Stimulated activated CD8-positive, alpha-beta memory T cell treated with anti-CD3 and anti-CD28 coated beads, Interleukin-2, amount 100 ng/mL, for 1 hour (primary cell): ENCODE measurements at regions not wholly inside any gene's neighbourhood (a gene's known extent, or its start where the extent isn't known, plus 50 kb on each side); places are given as distances from the start of the nearest gene placed in this dataset.

Experiments used
- DNase-seq, 2 donors: peaks; one replicate each; pipeline ENCODE4 v3.0.0-alpha.2; 2020; ENCODE audit warnings: low read depth in 2 of 2

DNA sequence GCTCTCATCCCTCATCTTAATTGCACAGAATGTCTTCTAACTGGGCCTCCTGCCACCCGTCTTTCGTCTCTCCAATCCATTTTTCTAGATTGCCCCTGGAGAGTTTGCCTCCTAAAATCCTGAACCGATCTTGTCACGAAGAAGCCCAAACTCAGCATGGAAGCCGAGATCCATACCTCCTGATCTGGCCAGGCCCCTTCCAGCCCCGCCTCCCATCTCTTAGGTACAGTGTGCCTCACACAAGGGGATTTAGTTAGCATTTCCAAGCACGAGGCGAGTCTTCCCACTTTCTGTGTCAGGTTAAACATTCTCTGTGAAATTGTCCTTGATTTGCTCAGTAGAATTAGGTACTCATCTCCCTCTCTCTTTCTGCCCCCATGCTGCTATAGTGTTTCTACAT, 80.0 kb upstream of the TENM3 start:
- DNase-seq, result no peak

- no peak for DNase-seq
Measured at GRCh38 chr4:182169572-182169971, 73.6 kb upstream of the TENM3 start.

DNA sequence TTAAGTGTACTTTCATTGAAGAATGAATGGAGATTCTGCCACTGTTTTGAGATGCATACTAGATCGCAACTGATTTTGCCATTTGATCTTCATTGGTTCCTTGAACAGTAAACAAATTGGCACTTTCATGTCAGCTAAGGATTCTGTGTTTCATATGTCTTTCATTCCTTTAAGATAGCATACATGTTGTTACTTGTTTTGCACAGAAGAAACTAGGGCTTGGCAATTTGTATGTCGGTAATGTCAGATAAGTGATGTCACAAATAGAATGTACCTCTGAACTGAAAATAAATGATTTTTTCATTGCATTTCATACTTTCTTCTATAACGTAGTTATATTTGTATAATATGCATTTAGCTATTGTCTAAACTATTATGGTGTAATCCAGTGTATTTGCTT, 73.2 kb upstream of the TENM3 start:
- no peak for DNase-seq

DNA sequence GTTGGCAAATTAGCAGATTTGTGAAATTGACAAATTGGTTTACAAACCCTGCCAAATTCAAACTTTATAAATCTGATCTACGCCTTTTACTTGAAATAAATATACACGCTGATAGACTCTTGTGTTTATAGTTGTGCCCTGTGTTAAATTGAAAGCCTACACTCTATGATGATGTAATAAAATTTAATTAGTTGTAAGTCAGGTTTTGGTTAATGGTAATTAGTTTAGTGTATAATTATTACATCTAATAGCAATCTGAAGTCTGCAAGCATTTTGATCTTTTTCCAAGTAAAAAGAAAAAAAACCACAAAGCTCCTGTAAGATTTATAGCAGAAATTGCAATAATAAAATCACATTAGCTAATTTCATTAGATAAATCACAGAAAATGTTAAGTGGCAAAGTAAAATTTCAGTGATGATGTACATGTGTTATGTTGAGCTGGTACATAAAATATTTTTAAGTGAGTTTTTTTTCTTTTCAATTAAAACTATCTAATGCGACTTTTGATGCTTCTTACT, 72.7 kb upstream of the TENM3 start:
- DNase-seq, result no peak

DNA sequence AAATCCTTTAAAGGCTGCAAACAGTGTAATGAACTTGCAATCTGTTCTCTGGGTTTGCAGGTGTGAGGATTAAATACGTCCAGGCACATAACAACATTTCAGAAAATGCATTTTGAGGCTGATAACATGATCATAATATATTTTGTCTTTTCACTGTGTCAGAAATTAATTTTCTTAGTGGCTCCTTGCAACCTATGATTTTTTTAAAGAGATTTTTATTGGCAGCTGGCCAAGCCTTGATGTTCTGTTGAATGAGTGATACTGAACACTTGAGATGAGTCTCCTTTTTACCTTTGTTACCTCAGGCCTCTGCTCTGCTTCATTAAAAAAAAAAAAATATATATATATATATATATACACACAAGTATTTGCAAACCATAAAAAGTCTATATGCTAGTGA, 68.2 kb upstream of the TENM3 start:
- DNase-seq, result no peak

DNA sequence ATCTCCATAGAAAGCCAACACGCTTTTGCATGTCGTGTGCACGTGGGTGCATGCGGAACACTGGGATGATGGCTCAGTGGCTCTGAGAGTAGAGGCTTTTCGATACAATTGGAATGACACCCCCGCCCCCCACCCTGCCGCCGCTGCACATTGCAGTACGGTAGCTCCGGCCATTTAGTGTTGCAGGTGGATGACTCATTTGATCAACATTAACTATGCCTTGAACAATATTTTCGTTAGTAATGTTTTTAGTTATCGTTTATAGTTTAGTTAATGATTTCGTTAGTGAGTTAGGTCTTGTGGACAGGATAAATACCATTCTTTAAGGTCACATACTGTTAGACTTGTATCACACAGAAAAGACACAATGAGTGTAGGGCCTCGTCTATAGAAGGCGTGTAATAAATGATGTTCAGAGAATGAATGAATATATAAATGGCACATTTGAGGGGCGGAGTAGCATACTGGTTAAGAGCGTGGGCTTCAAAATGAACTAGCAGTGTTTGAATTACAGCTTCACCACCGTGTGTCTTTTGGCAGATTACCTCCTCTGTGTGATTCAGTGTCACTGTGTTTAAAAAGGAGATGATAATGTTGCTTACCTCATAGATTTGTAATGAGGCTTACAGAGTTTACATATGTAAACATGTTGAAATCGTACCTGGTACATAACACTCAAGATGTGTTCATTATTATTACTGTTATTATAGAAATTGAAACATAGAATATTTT, 67.2 kb upstream of the TENM3 start:
- DNase-seq, result no peak

DNA sequence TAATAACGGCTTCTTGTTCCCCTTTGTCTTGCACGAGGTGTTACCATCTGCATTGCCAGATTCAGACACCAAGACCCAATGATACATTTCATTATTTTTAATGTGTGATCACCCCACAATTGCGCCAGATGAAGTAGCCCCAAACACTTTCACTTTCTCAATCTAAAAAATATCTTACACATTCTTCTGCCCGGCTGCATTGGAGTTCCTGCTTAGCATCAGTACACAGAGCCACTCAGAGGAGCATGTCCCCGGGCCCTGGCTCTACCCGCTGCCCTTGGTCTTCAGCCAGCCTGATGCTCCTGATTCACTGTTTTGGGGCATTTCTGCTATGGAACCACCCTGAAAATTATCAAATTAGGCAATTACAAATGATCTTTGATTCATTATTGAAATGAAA, 66.0 kb upstream of the TENM3 start:
- no peak for DNase-seq

- DNase-seq, result no peak
Measured at GRCh38 chr4:182179105-182179504, 64.1 kb upstream of the TENM3 start.

GRCh38 chr4:182179751-182180150, 63.5 kb upstream of the TENM3 start:
- no peak for DNase-seq

GRCh38 chr4:182185491-182185890, 57.7 kb upstream of the TENM3 start:
- DNase-seq, result no peak

- DNase-seq, result no peak
Measured at GRCh38 chr4:182187674-182188073, 55.5 kb upstream of the TENM3 start.

DNA sequence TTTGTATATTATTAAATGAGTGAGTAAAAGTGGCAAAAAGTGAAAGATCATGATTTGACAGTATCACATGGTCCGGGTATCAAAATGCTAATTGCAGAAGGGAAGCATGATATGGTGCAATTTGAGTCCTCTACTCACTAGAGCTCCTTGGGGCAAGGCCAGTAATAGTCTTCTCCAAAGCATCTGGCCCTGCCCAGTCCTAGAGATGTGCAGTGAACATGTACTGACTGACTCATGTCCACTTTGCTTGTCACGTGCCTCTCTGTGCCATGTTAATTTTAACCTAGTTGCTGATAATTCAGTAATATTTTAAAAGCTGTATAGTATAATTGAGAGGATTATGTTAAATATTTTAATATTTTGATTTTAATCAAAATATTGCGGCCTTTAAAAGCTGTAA, 54.6 kb upstream of the TENM3 start:
- no peak for DNase-seq

DNA sequence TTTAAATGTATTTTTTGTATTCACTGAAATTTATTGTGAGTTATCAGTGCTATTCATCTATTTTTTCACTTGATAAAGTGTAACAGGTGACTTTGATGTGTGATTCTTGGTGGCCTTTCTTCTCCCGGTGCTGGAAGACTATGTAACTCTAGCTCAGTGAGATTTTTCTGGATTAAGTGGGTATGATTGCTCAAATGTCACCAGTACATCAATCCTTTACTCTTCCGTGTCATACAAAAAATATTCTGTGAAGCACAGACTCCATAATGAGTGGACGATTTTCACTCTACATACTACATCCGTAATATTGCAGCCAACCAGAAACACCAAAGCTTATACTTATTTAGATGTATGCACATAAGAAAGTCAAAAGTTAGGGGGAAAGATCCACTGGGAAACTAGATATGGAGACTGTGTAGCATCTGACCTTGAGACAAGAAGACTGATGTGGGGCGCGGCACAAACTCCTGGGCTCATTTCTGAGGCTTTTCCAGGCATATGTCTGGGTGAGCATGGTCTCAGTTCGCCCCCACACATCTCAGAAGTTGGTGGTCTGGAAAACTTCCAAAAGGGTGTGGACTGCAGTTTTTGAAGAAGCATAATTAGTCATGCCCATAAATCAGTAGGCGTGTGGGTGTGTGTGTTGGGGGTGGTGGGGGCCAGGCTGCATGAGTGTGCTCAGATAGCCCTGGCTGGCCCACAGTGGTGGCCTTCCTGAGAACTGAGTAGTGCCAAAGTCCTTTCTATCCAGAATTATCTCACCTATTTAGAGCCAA, 53.9 kb upstream of the TENM3 start:
- no peak for DNase-seq

DNA sequence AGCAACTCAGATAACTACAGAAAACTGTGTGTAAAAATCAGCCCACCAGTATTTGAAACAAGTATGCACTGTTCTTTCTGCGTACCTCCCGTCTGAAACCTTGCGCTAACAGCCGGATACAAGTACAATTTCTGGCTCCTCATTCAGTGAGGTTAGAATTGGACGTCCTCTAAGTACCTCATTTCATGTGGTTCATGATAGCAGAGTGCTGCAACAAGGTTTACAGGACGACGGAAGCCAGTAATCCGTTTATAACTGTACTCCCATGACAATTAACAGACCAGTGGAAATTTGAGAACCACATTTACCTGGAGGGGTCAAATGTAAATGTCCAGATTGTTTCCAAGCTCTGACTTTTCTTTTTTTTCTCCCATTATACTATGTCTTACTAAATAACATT, 52.9 kb upstream of the TENM3 start:
- no peak for DNase-seq

DNA sequence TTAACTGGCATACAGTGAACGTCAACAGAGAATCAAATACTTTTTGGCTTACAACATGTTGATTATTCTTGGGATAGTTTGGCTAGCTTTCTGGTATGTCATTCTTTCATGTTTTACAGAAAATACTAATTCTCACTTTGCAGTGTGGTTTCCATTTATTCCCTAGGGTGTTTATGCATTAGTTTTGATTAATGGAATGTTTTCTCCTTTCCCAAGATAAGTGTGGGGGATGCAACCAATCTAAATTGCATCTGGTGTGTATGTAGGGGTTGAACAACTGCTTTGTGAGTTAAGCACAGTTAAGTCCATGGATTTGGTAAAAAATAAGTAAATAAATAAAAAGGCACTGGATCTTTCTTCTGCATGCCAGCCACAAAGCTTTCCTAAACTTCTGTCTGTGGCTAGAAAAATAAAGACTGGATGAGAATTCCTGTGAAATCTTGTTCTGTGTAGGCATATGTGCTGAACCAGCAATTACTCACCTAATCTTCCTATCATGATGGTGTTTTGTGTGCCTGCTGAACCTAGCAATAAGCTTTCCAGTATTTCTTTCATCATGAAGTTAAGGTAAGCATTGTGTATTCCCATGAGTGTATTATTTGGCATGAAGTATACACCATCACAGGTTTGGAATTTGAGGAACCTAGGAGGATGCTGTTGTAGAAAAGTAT, 50.6 kb upstream of the TENM3 start:
- no peak for DNase-seq

- no peak for DNase-seq
Measured at GRCh38 chr4:182193311-182193710, 49.9 kb upstream of the TENM3 start.
